ENCODE measurements at regions not wholly inside any gene's neighbourhood (a gene's known extent, or its start where the extent isn't known, plus 50 kb on each side); places are given as distances from the start of the nearest gene placed in this dataset.

DNA sequence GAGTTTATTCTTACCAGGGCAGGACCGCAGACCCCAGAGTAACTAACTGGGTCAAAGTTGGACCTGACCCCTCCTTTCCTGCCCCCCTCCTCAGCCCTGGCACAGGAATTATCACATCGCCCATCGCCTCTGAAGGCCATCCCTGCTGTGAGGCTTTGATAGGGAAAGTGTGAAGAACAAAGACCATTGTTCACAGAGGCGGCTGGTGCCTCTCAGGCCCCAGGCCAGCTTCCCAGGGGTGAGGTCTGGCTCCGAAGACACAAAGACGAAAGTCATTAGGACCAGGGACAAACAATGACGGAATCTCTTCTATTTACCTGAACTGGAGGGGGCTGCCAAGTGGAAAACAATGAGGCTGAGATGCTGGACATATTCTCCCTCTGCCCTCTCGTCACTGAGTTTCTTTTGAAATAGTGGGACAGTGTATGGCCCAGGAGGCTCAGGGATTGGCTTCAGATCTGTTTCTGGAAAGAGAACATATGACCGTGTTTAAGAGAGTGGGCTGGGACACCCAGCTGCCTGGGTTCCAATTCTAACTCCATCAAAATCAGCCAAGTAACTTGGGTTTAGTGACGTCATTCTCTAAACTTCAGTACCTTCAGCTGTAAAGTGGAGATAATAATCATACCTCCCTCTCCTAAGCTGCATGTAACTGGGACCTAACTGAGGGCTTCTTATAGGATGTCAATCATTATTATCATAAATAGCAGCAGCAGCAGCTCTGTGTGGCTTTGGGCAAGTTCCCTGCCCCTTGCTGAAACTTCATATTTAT, 769.4 kb downstream of the MED13L start:
- no peak overlapping the region for H3K4me3 ChIP-seq (replicated peaks; ENCODE audit: low read depth, low read length)

GRCh38 chr12:115507560-115507889, 770.0 kb downstream of the MED13L start:
- no peak for DNase-seq (ENCODE audit: low read depth)
- TF ChIP-seq, protein P1, sequence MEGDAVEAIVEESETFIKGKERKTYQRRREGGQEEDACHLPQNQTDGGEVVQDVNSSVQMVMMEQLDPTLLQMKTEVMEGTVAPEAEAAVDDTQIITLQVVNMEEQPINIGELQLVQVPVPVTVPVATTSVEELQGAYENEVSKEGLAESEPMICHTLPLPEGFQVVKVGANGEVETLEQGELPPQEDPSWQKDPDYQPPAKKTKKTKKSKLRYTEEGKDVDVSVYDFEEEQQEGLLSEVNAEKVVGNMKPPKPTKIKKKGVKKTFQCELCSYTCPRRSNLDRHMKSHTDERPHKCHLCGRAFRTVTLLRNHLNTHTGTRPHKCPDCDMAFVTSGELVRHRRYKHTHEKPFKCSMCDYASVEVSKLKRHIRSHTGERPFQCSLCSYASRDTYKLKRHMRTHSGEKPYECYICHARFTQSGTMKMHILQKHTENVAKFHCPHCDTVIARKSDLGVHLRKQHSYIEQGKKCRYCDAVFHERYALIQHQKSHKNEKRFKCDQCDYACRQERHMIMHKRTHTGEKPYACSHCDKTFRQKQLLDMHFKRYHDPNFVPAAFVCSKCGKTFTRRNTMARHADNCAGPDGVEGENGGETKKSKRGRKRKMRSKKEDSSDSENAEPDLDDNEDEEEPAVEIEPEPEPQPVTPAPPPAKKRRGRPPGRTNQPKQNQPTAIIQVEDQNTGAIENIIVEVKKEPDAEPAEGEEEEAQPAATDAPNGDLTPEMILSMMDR (IDR thresholded peaks at IDR 0.05; ENCODE audit: low read length, missing control alignments) = no peak

More for the DNA sequence above, 769.4 kb downstream of the MED13L start:
- TF ChIP-seq, protein P1 (IDR thresholded peaks at IDR 0.05; ENCODE audit: low read length, missing control alignments) = no peak
- no peak for DNase-seq (ENCODE audit: low read depth)

GRCh38 chr12:115506822-115507559, 770.5 kb downstream of the MED13L start:
- DNase-seq (ENCODE audit: low read depth) = no peak
- TF ChIP-seq, protein P1 (IDR thresholded peaks at IDR 0.05; ENCODE audit: low read length, missing control alignments) = no peak
- H3K4me3 ChIP-seq (replicated peaks; ENCODE audit: low read depth, low read length) = no peak overlapping the region

More at GRCh38 chr12:115507560-115507889, 770.0 kb downstream of the MED13L start:
- no peak overlapping the region for H3K4me3 ChIP-seq (replicated peaks; ENCODE audit: low read depth, low read length)

DNA sequence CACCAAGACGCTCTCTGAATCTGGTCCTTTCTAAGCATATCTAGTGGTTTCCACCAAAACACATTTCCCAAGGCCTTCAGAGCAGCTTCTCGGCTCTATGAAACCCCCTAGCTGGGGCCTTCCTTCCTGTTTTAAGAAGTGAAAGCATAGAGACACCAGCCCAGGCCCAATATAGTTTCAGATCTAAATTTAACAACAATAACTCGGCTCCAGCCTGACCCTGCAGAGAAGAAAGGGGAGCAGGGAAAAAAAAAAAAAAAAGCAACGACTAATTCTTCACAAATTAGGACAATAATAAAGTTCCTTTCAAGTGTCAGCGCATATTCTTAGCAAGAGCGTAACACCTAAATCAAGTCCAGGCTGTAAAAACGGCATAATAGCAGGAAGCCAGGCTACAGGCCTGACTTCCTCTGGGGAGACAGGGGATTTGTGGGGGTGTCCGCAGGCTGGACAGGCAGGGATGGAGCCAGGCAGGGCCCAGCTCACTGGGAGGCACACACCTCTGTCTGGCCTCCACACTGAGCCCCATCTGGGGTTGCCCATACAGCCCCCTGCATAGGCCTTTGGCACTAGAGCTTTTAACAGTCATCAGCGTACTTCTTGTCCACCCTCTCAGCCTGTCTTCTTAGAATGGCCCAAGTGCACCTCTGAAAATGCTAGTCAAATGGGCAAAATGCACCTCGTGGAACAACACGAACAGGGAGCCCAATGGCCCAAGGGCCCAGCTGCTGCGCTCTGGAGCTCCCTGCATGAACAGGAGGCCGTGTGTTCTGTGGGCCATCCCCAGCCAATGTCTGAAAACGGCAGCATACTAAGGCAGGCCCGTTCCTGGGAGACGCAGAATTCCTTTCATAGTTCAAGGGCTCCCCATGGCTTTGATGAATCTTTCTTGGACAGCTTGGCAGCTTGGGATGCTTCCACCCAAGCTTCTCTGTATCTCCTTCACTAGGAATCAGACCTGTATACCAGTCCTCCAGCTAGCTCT, 772.9 kb downstream of the MED13L start:
- TF ChIP-seq, protein P1 (IDR thresholded peaks at IDR 0.05; ENCODE audit: low read length, missing control alignments) = no peak
- no peak for DNase-seq (ENCODE audit: low read depth)
- H3K4me3 ChIP-seq (replicated peaks; ENCODE audit: low read depth, low read length) = no peak overlapping the region

DNA sequence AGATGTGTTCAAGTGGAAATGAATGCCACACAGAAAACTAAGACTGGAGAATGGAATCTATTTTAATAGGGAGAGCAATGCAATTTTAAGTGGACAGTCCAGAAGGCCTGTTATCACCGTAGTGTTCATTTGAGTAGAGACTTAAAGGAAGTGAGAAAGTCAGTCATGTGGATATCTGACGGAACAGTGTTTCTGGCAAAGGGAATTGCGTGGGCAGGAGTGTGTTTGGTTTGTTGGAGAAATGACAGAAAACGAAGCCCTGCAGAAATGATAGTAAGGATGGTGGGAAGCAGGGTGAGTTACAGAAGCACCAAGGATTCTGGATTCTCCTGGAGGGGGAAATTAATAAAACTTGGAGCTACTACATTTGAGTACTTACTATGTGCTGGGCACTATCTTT, 776.6 kb downstream of the MED13L start:
- peak; percentile 22 for DNase-seq (ENCODE audit: low read depth)
- H3K4me3 ChIP-seq (replicated peaks; ENCODE audit: low read depth, low read length) = no peak overlapping the region
- TF ChIP-seq, protein P1 (IDR thresholded peaks at IDR 0.05; ENCODE audit: low read length, missing control alignments) = no peak

DNA sequence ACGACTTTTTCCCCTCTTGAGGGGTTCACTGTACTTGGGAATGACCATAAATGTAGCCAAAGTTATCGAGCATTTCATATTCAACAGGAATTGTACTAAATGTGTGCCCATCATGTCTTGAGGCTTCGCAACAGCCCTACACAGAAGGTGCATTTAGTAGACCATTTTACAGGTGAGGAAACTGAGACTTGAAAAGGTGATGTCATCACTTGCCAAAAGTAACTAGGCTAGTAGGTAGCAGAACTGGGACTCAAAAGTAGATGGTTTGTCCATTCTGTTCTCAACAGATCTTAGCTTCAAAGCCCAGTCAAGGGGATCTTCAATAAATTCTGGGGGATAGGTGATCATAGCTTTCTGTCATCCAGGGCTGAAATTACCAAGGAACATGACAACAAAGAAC, 782.2 kb downstream of the MED13L start:
- TF ChIP-seq, protein P1 (IDR thresholded peaks at IDR 0.05; ENCODE audit: low read length, missing control alignments) = no peak
- DNase-seq (ENCODE audit: low read depth) = no peak
- no peak overlapping the region for H3K4me3 ChIP-seq (replicated peaks; ENCODE audit: low read depth, low read length)
